ENCODE measurements at regions not wholly inside any gene's neighbourhood (a gene's known extent, or its start where the extent isn't known, plus 50 kb on each side); places are given as distances from the start of the nearest gene placed in this dataset.

- Histone ChIP-seq H3K36me3 (ENCODE audit: control insufficient read depth, insufficient read depth, low read length) (no peaks in the 10 kb centered on the region), H3K4me1 (ENCODE audit: control insufficient read depth, insufficient read depth, low read length, poor library complexity, severe bottlenecking) (no peaks in the 10 kb centered on the region), H3K9me3 (ENCODE audit: control insufficient read depth in 2 of 2, low read length in 2 of 2) (no peaks in the 10 kb centered on the region), H3K27ac (ENCODE audit: insufficient read depth, low read length, poor library complexity, severe bottlenecking) (no peak overlapping the region), H3K4me3 (ENCODE audit: low read depth, low read length) (no peak overlapping the region), H3K27me3 (ENCODE audit: control insufficient read depth, insufficient read depth, low read length) (no peaks in the 10 kb centered on the region)
- no peak overlapping the region for H3K4me3 Mint-ChIP-seq
- H3K27ac Mint-ChIP-seq: no peak overlapping the region
- DNase-seq (no peak), ATAC-seq (ENCODE audit: low read depth in 2 of 2) (no peak)
- peaks cover 0 to 21% (median 6%) of the 10 kb centered on the region in 7 donors for H3K9me3 Mint-ChIP-seq
- no peaks in the 10 kb centered on the region for H3K36me3 Mint-ChIP-seq
- H3K4me1 Mint-ChIP-seq: no peaks in the 10 kb centered on the region
- H3K27me3 Mint-ChIP-seq: no peaks in the 10 kb centered on the region
Observed at GRCh38 chr13:107466326-107467099, 748.8 kb downstream of the LIG4 start.

- no peaks in the 10 kb centered on the region for H3K36me3 Mint-ChIP-seq
- Histone ChIP-seq H3K9me3 (ENCODE audit: control insufficient read depth in 2 of 2, low read length in 2 of 2) (no peaks in the 10 kb centered on the region), H3K27me3 (ENCODE audit: control insufficient read depth, insufficient read depth, low read length) (no peaks in the 10 kb centered on the region), H3K27ac (ENCODE audit: insufficient read depth, low read length, poor library complexity, severe bottlenecking) (no peak overlapping the region), H3K4me1 (ENCODE audit: control insufficient read depth, insufficient read depth, low read length, poor library complexity, severe bottlenecking) (no peaks in the 10 kb centered on the region), H3K4me3 (ENCODE audit: low read depth, low read length) (no peak overlapping the region), H3K36me3 (ENCODE audit: control insufficient read depth, insufficient read depth, low read length) (no peaks in the 10 kb centered on the region)
- no peaks in the 10 kb centered on the region for H3K4me1 Mint-ChIP-seq
- no peak overlapping the region for H3K4me3 Mint-ChIP-seq
- DNase-seq (no peak), ATAC-seq (ENCODE audit: low read depth in 2 of 2) (no peak)
- peaks cover 2 to 16% (median 4%) of the 10 kb centered on the region in 7 donors for H3K9me3 Mint-ChIP-seq
- no peak overlapping the region for H3K27ac Mint-ChIP-seq
- no peaks in the 10 kb centered on the region for H3K27me3 Mint-ChIP-seq
Observed at GRCh38 chr13:107462501-107462900, 752.8 kb downstream of the LIG4 start.

- no peak for ATAC-seq (ENCODE audit: low read depth in 2 of 2)
- no peak for DNase-seq
- H3K27ac Mint-ChIP-seq: no peak overlapping the region
- Histone ChIP-seq H3K9me3 (ENCODE audit: control insufficient read depth in 2 of 2, low read length in 2 of 2) (no peaks in the 10 kb centered on the region), H3K4me3 (ENCODE audit: low read depth, low read length) (no peak overlapping the region), H3K36me3 (ENCODE audit: control insufficient read depth, insufficient read depth, low read length) (no peaks in the 10 kb centered on the region), H3K27ac (ENCODE audit: insufficient read depth, low read length, poor library complexity, severe bottlenecking) (no peak overlapping the region), H3K27me3 (ENCODE audit: control insufficient read depth, insufficient read depth, low read length) (no peaks in the 10 kb centered on the region), H3K4me1 (ENCODE audit: control insufficient read depth, insufficient read depth, low read length, poor library complexity, severe bottlenecking) (no peaks in the 10 kb centered on the region)
- no peak overlapping the region for H3K4me3 Mint-ChIP-seq
- H3K27me3 Mint-ChIP-seq: no peaks in the 10 kb centered on the region
- H3K4me1 Mint-ChIP-seq: no peaks in the 10 kb centered on the region
- H3K36me3 Mint-ChIP-seq: no peaks in the 10 kb centered on the region
- H3K9me3 Mint-ChIP-seq: peaks cover 2 to 16% (median 4%) of the 10 kb centered on the region in 7 donors
Observed at GRCh38 chr13:107461751-107462150, 753.6 kb downstream of the LIG4 start.

GRCh38 chr13:107459430-107459829, 755.9 kb downstream of the LIG4 start:
- Mint-ChIP-seq H3K4me1 (no peaks in the 10 kb centered on the region), H3K27ac (no peak overlapping the region), H3K36me3 (no peaks in the 10 kb centered on the region), H3K4me3 (no peak overlapping the region), H3K9me3 (peaks cover 0 to 16% (median 3%) of the 10 kb centered on the region in 7 donors), H3K27me3 (no peaks in the 10 kb centered on the region)
- H3K36me3 ChIP-seq (ENCODE audit: control insufficient read depth, insufficient read depth, low read length): no peaks in the 10 kb centered on the region
- no peak overlapping the region for H3K4me3 ChIP-seq (ENCODE audit: low read depth, low read length)
- ATAC-seq (ENCODE audit: low read depth in 2 of 2): no peak
- DNase-seq: no peak
- no peaks in the 10 kb centered on the region for H3K4me1 ChIP-seq (ENCODE audit: control insufficient read depth, insufficient read depth, low read length, poor library complexity, severe bottlenecking)
- no peaks in the 10 kb centered on the region for H3K27me3 ChIP-seq (ENCODE audit: control insufficient read depth, insufficient read depth, low read length)
- H3K9me3 ChIP-seq (ENCODE audit: control insufficient read depth in 2 of 2, low read length in 2 of 2): no peaks in the 10 kb centered on the region
- H3K27ac ChIP-seq (ENCODE audit: insufficient read depth, low read length, poor library complexity, severe bottlenecking): no peak overlapping the region

- H3K36me3 Mint-ChIP-seq: no peaks in the 10 kb centered on the region
Observed at GRCh38 chr13:107458269-107458668, 757.1 kb downstream of the LIG4 start.

GRCh38 chr13:107457686-107458085, 757.6 kb downstream of the LIG4 start:
- peaks cover 0 to 25% (median 6%) of the 10 kb centered on the region in 7 donors for H3K9me3 Mint-ChIP-seq
- no peaks in the 10 kb centered on the region for H3K27me3 Mint-ChIP-seq
- H3K36me3 ChIP-seq (ENCODE audit: control insufficient read depth, insufficient read depth, low read length): no peaks in the 10 kb centered on the region
- no peaks in the 10 kb centered on the region for H3K27me3 ChIP-seq (ENCODE audit: control insufficient read depth, insufficient read depth, low read length)
- H3K36me3 Mint-ChIP-seq: no peaks in the 10 kb centered on the region
- H3K9me3 ChIP-seq (ENCODE audit: control insufficient read depth in 2 of 2, low read length in 2 of 2): no peaks in the 10 kb centered on the region
- no peak overlapping the region for H3K4me3 Mint-ChIP-seq
- ATAC-seq (ENCODE audit: low read depth in 2 of 2) (no peak), DNase-seq (no peak)
- H3K4me3 ChIP-seq (ENCODE audit: low read depth, low read length): no peak overlapping the region
- no peak overlapping the region for H3K27ac Mint-ChIP-seq
- H3K27ac ChIP-seq (ENCODE audit: insufficient read depth, low read length, poor library complexity, severe bottlenecking): no peak overlapping the region
- no peaks in the 10 kb centered on the region for H3K4me1 Mint-ChIP-seq
- H3K4me1 ChIP-seq (ENCODE audit: control insufficient read depth, insufficient read depth, low read length, poor library complexity, severe bottlenecking): no peaks in the 10 kb centered on the region

More at GRCh38 chr13:107458269-107458668, 757.1 kb downstream of the LIG4 start:
- no peak for ATAC-seq (ENCODE audit: low read depth in 2 of 2)
- Histone ChIP-seq H3K27ac (ENCODE audit: insufficient read depth, low read length, poor library complexity, severe bottlenecking) (no peak overlapping the region), H3K36me3 (ENCODE audit: control insufficient read depth, insufficient read depth, low read length) (no peaks in the 10 kb centered on the region), H3K27me3 (ENCODE audit: control insufficient read depth, insufficient read depth, low read length) (no peaks in the 10 kb centered on the region), H3K4me3 (ENCODE audit: low read depth, low read length) (no peak overlapping the region), H3K9me3 (ENCODE audit: control insufficient read depth in 2 of 2, low read length in 2 of 2) (no peaks in the 10 kb centered on the region), H3K4me1 (ENCODE audit: control insufficient read depth, insufficient read depth, low read length, poor library complexity, severe bottlenecking) (no peaks in the 10 kb centered on the region)
- Mint-ChIP-seq H3K4me3 (no peak overlapping the region), H3K27ac (no peak overlapping the region), H3K9me3 (peaks cover 0 to 19% (median 6%) of the 10 kb centered on the region in 7 donors), H3K4me1 (no peaks in the 10 kb centered on the region), H3K27me3 (no peaks in the 10 kb centered on the region)
- DNase-seq: no peak

- no peak overlapping the region for H3K4me3 Mint-ChIP-seq
- DNase-seq (no peak), ATAC-seq (ENCODE audit: low read depth in 2 of 2) (no peak)
- H3K36me3 ChIP-seq (ENCODE audit: control insufficient read depth, insufficient read depth, low read length): no peaks in the 10 kb centered on the region
- no peaks in the 10 kb centered on the region for H3K27me3 Mint-ChIP-seq
- no peaks in the 10 kb centered on the region for H3K9me3 ChIP-seq (ENCODE audit: control insufficient read depth in 2 of 2, low read length in 2 of 2)
- no peaks in the 10 kb centered on the region for H3K4me1 Mint-ChIP-seq
- no peaks in the 10 kb centered on the region for H3K36me3 Mint-ChIP-seq
- no peak overlapping the region for H3K27ac ChIP-seq (ENCODE audit: insufficient read depth, low read length, poor library complexity, severe bottlenecking)
- no peaks in the 10 kb centered on the region for H3K27me3 ChIP-seq (ENCODE audit: control insufficient read depth, insufficient read depth, low read length)
- no peak overlapping the region for H3K27ac Mint-ChIP-seq
- no peak overlapping the region for H3K4me3 ChIP-seq (ENCODE audit: low read depth, low read length)
- H3K9me3 Mint-ChIP-seq: peaks cover 0 to 25% (median 8%) of the 10 kb centered on the region in 7 donors
- no peaks in the 10 kb centered on the region for H3K4me1 ChIP-seq (ENCODE audit: control insufficient read depth, insufficient read depth, low read length, poor library complexity, severe bottlenecking)
Observed at GRCh38 chr13:107456431-107456830, 758.9 kb downstream of the LIG4 start.

- H3K27ac ChIP-seq (ENCODE audit: insufficient read depth, low read length, poor library complexity, severe bottlenecking): no peak overlapping the region
- H3K36me3 ChIP-seq (ENCODE audit: control insufficient read depth, insufficient read depth, low read length): no peaks in the 10 kb centered on the region
- H3K9me3 ChIP-seq (ENCODE audit: control insufficient read depth in 2 of 2, low read length in 2 of 2): no peaks in the 10 kb centered on the region
- DNase-seq: no peak
- Mint-ChIP-seq H3K9me3 (peaks cover 5 to 25% (median 11%) of the 10 kb centered on the region in 7 donors), H3K4me3 (no peak overlapping the region), H3K36me3 (no peaks in the 10 kb centered on the region), H3K27ac (no peak overlapping the region), H3K4me1 (no peaks in the 10 kb centered on the region), H3K27me3 (no peaks in the 10 kb centered on the region)
- no peak for ATAC-seq (ENCODE audit: low read depth in 2 of 2)
- no peaks in the 10 kb centered on the region for H3K27me3 ChIP-seq (ENCODE audit: control insufficient read depth, insufficient read depth, low read length)
- H3K4me3 ChIP-seq (ENCODE audit: low read depth, low read length): no peak overlapping the region
- no peaks in the 10 kb centered on the region for H3K4me1 ChIP-seq (ENCODE audit: control insufficient read depth, insufficient read depth, low read length, poor library complexity, severe bottlenecking)
Observed at GRCh38 chr13:107452833-107453232, 762.5 kb downstream of the LIG4 start.

All from CD4-positive, CD25-positive, alpha-beta regulatory T cell (primary cell).